Osteocyte (in vitro differentiated cells): ENCODE measurements at regions not wholly inside any gene's neighbourhood (a gene's known extent, or its start where the extent isn't known, plus 50 kb on each side); places are given as distances from the start of the nearest gene placed in this dataset.

ENCODE experiments used
- DNase-seq: peaks from one replicate; pipeline ENCODE4 v3.0.0; 2021; ENCODE audit warnings: mixed read lengths; ENCODE audit not compliant: unreplicated experiment; ENCODE audit errors: extremely low spot score
- H3K27ac Mint-ChIP-seq: one replicate; pipeline ENCODE4 v1.8.0; 2021; ENCODE audit warnings: mild to moderate bottlenecking, mixed read lengths; ENCODE audit not compliant: unreplicated experiment
- H3K27me3 Mint-ChIP-seq: one replicate; pipeline ENCODE4 v1.8.0; 2021; ENCODE audit warnings: mixed read lengths; ENCODE audit not compliant: unreplicated experiment
- H3K36me3 Mint-ChIP-seq: one replicate; pipeline ENCODE4 v1.8.0; 2021; ENCODE audit warnings: mixed read lengths; ENCODE audit not compliant: unreplicated experiment
- H3K4me1 Mint-ChIP-seq: one replicate; pipeline ENCODE4 v1.8.0; 2021; ENCODE audit warnings: mixed read lengths; ENCODE audit not compliant: unreplicated experiment
- H3K4me3 Mint-ChIP-seq: one replicate; pipeline ENCODE4 v1.8.0; 2021; ENCODE audit warnings: mild to moderate bottlenecking, moderate library complexity, mixed read lengths; ENCODE audit not compliant: unreplicated experiment
- H3K9me3 Mint-ChIP-seq: one replicate; pipeline ENCODE4 v1.8.0; 2021; ENCODE audit warnings: mixed read lengths; ENCODE audit not compliant: unreplicated experiment
- CTCF ChIP-seq: fragments of 200-600 bp; sonication (generic); IDR thresholded peaks from 2 replicates; pipeline ENCODE4 v1.5.0; 2021; ENCODE audit warnings: antibody characterized with exemption, mild to moderate bottlenecking, moderate library complexity

DNA sequence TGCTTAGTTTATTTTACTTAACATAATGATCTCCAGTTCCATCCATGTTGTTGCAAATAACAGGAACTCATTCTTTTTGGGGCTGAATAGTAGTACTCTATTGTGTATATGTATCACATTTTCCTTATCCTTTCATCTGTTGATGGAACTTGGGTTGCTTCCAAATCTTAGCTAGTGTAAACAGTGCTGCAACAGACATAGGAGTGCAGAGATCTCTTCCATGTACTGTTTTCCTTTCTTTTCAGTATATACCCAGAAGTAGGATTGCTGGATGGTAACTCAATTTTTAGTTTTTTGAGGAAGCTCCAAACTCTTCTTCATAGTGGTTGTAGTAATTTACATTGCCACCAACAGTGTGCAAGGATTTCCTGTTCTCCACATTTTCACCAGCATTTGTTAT lies 138.8 kb upstream of the POC5 start:
- Mint-ChIP-seq H3K36me3 (no peaks in the 10 kb centered on the region), H3K27me3 (peaks cover 13% of the 10 kb centered on the region), H3K4me1 (no peaks in the 10 kb centered on the region), H3K27ac (no peak overlapping the region), H3K4me3 (no peak overlapping the region), H3K9me3 (peaks cover 8% of the 10 kb centered on the region)
- TF ChIP-seq CTCF: no peak
- DNase-seq: no peak

DNA sequence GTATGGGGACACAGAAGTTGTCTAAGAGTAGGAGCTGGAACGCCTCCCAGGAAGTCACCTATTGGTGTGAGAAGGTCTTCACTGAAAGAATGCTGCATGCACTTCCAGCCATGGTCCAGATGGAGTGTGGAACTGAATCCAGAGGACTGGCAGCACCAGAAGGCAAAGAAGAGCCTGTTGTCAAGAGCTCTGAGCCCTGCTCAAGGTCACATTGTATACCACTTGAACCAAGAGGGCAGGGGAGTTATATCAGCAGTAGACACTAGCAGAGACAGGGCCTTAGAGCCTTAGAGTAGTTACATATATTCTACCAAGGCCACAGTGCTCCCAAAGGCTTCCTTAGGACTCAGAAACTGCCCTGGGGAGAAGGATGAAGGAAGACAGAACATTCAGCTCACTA lies 130.8 kb upstream of the POC5 start:
- Mint-ChIP-seq H3K4me3 (no peak overlapping the region), H3K27me3 (peaks cover 21% of the 10 kb centered on the region), H3K4me1 (no peaks in the 10 kb centered on the region), H3K36me3 (no peaks in the 10 kb centered on the region), H3K27ac (no peak overlapping the region), H3K9me3 (no peaks in the 10 kb centered on the region)
- no peak for TF ChIP-seq CTCF
- DNase-seq: no peak

DNA sequence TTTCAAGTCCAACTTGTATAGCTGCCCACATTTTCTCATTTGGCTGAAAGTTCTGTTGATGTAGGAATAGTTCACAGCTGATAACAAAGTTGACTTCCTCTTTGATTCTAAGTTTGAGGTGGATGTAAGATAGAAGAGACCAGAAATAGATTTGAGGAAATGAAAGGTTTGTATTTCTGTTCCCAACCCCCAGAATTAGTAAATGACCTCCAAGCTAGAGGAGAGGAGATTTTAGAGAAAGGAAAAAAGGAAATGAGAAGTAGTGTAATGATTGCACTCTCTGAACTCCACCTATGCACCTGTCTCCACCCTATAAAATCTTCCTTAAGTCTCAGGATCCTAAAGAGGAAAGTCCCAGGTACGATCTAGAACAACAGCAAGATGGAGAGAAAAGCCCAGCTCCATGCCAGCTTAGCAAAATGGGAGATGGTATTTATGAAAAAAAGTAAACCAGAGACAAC lies 130.4 kb upstream of the POC5 start:
- TF ChIP-seq CTCF: no peak
- Mint-ChIP-seq H3K4me3 (no peak overlapping the region), H3K9me3 (no peaks in the 10 kb centered on the region), H3K4me1 (no peaks in the 10 kb centered on the region), H3K27me3 (peaks cover 21% of the 10 kb centered on the region), H3K27ac (no peak overlapping the region), H3K36me3 (no peaks in the 10 kb centered on the region)
- DNase-seq: no peak

DNA sequence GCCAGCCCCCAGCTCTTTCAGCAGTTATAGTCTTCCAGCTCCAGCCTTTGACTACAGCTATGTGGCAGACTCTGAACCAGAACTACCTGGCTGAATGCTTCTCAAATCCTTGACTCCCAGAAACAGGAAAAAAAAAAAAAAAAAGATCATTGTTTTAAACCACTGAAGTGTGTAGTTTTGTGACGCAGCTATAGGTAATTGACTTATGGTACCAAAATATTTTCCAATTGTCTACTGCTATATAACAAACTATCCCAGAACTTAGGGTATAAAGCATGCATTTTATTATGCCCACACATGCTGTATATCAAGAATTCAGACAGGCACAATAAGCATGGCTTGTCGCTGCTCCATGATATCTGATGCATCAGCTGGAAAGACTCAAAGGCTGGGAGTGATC lies 127.1 kb upstream of the POC5 start:
- Mint-ChIP-seq H3K4me1 (no peaks in the 10 kb centered on the region), H3K4me3 (no peak overlapping the region), H3K36me3 (no peaks in the 10 kb centered on the region), H3K27me3 (peaks cover 13% of the 10 kb centered on the region), H3K27ac (no peak overlapping the region), H3K9me3 (no peaks in the 10 kb centered on the region)
- no peak for DNase-seq
- TF ChIP-seq CTCF: no peak

GRCh38 chr5:75843319-75843718 lies 126.1 kb upstream of the POC5 start:
- DNase-seq: no peak
- TF ChIP-seq CTCF: no peak
- Mint-ChIP-seq H3K9me3 (no peaks in the 10 kb centered on the region), H3K4me3 (no peak overlapping the region), H3K27ac (no peak overlapping the region), H3K27me3 (peaks cover 8% of the 10 kb centered on the region), H3K4me1 (no peaks in the 10 kb centered on the region), H3K36me3 (no peaks in the 10 kb centered on the region)
